ENCODE measurements at regions not wholly inside any gene's neighbourhood (a gene's known extent, or its start where the extent isn't known, plus 50 kb on each side); places are given as distances from the start of the nearest gene placed in this dataset.

DNA sequence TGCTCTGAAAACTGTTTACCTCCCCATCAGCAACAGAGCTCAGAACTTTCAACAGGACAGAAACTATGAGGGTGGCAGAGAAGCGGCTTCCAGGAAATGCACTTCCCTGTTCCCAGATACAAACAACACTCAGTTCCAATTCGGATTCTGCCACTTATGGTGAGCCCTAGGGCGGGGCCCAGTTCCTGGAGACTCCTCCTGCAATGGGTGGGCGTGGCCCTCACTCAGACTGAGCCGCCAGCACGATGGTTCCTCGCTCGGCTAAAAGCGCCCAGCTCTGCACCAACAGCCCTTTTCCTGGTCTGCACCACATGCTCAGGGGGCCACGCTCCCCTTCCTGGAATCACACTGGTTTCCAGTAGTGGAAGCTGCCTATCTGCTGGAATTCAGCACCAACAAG is 314.1 kb downstream of the CTTN start:
- intact Hi-C loops (cut with micrococcal nuclease): no loop called here
- H3K36me3 Mint-ChIP-seq (ENCODE audit: low read depth): no peaks in the 10 kb centered on the region
- no peak overlapping the region for H3K27ac Mint-ChIP-seq
- H3K9me3 Mint-ChIP-seq: no peaks in the 10 kb centered on the region
- H3K27me3 Mint-ChIP-seq: peaks cover 31% of the 10 kb centered on the region
- no peak overlapping the region for H3K4me3 Mint-ChIP-seq
- H3K4me1 Mint-ChIP-seq (ENCODE audit: low read depth): no peaks in the 10 kb centered on the region

DNA sequence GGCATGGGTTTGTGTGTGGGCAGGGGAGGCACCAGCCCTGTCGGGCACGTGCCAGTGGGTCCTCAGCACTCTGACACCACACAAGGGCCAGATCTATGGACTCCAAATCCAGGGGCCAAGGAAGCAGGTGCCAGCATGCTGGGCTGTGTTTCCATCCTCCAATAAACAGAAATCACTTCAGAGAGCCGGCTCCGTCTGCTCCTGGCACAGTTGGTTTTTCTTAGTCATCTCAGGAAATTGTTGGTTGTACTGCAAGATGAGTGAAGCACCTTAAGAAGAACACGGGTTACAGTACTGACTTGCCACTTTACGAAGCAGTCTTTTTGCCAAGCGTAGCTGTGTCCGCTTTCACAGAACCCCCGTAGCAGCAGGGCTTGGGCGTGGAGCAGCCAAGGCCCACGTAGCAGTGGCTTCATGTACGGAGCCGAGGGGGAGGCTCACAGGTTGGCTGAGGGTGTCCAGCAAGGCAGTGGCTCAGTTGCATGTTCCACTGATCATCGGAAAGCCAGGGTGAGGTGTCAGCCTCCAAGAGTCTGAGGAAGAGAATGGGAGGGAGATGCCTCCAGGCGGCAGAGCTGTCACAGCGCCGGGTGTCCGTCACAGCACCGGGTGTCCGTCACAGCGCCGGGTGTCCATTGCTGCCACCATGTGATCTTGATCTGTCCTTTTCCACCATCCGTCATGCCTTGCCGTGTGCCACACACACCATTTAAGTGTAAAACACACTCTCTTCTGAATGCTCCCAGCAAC is 314.9 kb downstream of the CTTN start:
- peaks cover 35% of the 10 kb centered on the region for H3K27me3 Mint-ChIP-seq
- H3K9me3 Mint-ChIP-seq: no peaks in the 10 kb centered on the region
- H3K4me1 Mint-ChIP-seq (ENCODE audit: low read depth): no peaks in the 10 kb centered on the region
- no peak overlapping the region for H3K4me3 Mint-ChIP-seq
- no peaks in the 10 kb centered on the region for H3K36me3 Mint-ChIP-seq (ENCODE audit: low read depth)
- H3K27ac Mint-ChIP-seq: no peak overlapping the region
- intact Hi-C loops (cut with micrococcal nuclease): no loop called here

DNA sequence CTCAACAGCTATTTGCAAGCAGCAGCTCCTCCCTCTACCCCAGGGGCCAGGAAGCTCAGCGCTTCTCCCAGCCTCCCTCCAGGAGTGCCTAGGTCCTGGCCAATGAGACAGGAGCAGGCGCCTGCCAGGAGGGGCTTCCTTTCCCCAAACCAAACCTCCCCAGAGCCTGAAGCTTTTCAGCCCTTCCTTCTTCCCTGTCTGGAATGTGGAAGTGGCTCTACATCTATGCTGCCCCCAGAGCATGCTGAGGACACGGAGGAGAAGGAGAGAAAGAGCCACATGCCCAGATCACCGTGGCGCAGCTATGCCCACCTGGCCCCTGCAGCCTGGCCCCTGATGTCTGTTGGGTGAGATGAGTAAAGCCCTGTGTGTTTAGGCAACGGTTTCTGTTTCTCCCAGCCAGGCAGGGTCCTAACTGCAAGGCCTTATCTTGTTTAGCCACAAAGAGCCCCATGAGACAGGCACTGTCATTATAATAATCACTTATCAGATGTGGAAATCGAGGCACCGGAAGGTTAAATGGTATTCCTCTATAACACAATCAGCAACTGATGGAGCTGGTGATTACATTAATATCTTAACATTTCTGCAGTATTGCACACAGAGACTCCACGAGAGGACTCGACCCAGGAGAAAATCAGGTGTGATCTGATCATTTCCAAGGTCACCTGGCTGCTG is 315.8 kb downstream of the CTTN start:
- intact Hi-C loops (cut with micrococcal nuclease): no loop called here
- H3K27ac Mint-ChIP-seq: no peak overlapping the region
- no peak overlapping the region for H3K4me3 Mint-ChIP-seq
- no peaks in the 10 kb centered on the region for H3K9me3 Mint-ChIP-seq
- H3K27me3 Mint-ChIP-seq: peaks cover 39% of the 10 kb centered on the region
- no peaks in the 10 kb centered on the region for H3K4me1 Mint-ChIP-seq (ENCODE audit: low read depth)
- no peaks in the 10 kb centered on the region for H3K36me3 Mint-ChIP-seq (ENCODE audit: low read depth)

DNA sequence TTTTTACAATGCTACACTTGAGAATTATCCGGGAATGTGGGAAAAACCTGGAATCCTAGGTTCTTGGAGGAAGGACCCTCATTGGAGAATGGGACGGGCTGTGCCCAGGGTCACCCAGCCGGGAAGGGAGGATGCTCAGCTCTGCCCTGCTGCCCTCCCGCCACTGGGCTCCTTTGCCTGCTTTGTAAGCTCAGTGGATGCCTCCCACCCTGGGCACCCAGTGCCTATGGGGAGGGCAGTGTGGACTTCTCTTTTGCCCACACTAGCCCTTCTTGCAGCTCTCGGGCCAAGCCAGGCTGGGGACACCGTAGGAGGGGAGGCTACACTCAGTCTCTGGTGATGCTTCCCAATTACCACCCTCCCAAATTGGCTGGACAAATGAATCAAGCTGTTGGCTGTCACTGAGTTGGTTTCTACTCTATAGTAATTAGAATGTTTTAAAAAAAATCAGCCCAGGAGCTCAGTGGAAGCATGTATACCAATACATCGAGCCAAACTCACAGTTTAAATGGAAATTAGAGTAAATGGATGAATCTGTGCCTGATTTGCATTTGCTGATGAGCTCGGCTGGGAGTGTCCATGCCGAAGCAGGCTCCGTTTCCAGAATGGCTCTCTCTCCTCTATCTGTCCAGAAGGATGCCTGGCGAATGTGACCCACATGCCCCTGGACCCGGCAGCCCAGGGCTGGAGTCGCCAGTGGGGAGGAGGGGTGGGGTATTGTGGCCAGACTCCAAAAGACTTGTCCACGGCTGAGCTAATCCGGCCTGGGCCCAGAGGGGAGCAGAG is 317.0 kb downstream of the CTTN start:
- peaks cover 32% of the 10 kb centered on the region for H3K27me3 Mint-ChIP-seq
- no peaks in the 10 kb centered on the region for H3K36me3 Mint-ChIP-seq (ENCODE audit: low read depth)
- no peak overlapping the region for H3K27ac Mint-ChIP-seq
- H3K9me3 Mint-ChIP-seq: no peaks in the 10 kb centered on the region
- H3K4me1 Mint-ChIP-seq (ENCODE audit: low read depth): no peaks in the 10 kb centered on the region
- no peak overlapping the region for H3K4me3 Mint-ChIP-seq
- intact Hi-C loops (cut with micrococcal nuclease): no loop called here

DNA sequence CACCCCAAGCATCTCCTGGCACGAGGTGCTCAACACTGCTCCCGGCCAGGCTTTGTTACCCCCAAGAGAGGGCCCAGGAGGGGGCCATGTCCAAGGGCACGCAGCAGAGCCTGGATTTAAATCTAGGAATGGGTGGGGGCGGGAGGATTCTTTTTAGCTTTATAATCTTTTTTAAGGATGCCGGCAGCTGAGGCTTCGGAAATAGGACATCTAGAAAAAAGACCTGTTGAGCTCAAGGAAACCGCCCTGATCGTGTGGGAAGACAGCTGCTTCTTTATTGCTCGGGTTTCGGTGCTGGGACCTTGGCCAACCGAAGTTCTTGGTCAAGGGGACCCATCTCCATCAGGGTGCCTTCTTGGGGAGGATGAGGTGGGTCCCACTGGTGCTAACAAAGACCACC is 317.9 kb downstream of the CTTN start:
- Mint-ChIP-seq H3K36me3 (ENCODE audit: low read depth) (no peaks in the 10 kb centered on the region), H3K4me1 (ENCODE audit: low read depth) (no peaks in the 10 kb centered on the region), H3K4me3 (no peak overlapping the region), H3K9me3 (no peaks in the 10 kb centered on the region), H3K27ac (no peak overlapping the region), H3K27me3 (peaks cover 27% of the 10 kb centered on the region)
- intact Hi-C loops (cut with micrococcal nuclease): no loop called here

DNA sequence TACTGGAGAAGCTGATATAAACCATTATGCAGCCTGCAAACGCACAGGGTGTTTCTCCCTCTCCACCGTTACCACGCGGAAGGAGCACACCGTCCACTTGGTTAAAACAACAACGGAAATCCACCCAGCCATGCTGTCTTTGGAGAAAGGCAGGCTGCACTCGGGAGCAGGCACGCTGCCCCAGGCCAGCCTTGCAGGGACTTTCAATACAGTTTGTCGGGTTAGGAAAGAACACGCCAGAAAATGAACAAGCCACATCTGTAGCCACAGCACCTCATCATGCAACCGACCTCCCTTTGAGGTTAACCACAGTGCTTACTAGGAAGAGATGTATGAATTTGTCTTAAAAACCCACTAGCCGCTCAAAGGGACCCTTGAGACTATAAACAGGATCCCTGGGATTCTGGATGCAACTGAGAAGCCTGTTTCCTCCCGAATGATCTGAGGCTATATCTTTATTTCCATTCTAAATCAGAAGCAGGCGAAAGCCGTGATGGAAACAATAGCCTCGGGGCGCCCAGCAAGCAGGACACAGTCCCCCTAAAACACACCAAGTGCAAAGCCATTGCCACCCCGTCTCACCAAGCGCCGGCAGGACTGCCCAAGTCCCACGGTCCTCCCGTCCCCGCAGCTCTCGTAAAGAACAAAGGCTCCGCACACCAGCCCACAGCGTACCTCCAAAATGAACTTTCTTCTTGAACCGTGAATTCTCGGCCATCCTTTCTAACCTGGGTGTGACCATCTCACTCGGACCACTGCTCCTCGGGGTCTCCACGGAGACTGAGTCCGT is 318.9 kb downstream of the CTTN start:
- no peak overlapping the region for H3K4me3 Mint-ChIP-seq
- H3K36me3 Mint-ChIP-seq (ENCODE audit: low read depth): no peaks in the 10 kb centered on the region
- H3K27ac Mint-ChIP-seq: no peak overlapping the region
- intact Hi-C loops (cut with micrococcal nuclease): no loop called here
- H3K9me3 Mint-ChIP-seq: no peaks in the 10 kb centered on the region
- H3K4me1 Mint-ChIP-seq (ENCODE audit: low read depth): no peaks in the 10 kb centered on the region
- peaks cover 21% of the 10 kb centered on the region for H3K27me3 Mint-ChIP-seq

DNA sequence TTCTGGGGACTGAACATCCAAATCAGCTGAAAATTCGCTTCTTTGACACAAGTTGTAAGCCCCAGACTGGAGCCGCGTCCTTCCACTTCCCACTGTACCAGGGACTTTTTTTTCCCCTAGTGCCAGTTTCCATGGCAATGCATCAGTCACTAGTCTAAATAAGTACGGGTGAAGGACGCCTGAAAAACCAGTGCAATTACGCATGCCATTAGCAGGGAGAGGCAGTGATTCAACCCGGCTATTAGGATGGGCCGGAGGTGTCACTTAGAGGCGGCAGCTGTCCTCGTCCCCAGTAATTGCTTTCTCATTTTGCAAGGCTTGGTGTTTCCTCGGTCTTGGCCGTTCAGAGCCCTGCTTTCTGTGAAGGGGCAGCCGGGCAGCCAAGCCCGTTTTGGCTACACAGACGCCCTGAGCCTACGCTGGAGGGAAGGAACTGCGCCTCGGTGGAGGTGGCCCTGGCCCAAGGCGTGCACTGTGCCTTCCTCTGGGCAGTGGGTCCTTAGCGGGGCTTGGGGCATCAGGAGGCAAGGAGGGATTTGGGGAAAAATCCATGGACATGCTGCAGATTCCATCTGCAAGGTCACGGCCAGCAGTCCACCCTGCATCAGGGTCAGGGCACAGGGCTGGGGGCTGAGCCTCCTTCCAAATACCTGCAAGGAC is 319.7 kb downstream of the CTTN start:
- H3K9me3 Mint-ChIP-seq: no peaks in the 10 kb centered on the region
- no peaks in the 10 kb centered on the region for H3K36me3 Mint-ChIP-seq (ENCODE audit: low read depth)
- no peak overlapping the region for H3K27ac Mint-ChIP-seq
- no peaks in the 10 kb centered on the region for H3K4me1 Mint-ChIP-seq (ENCODE audit: low read depth)
- intact Hi-C loops (cut with micrococcal nuclease): no loop called here
- no peak overlapping the region for H3K4me3 Mint-ChIP-seq
- H3K27me3 Mint-ChIP-seq: peaks cover 19% of the 10 kb centered on the region

DNA sequence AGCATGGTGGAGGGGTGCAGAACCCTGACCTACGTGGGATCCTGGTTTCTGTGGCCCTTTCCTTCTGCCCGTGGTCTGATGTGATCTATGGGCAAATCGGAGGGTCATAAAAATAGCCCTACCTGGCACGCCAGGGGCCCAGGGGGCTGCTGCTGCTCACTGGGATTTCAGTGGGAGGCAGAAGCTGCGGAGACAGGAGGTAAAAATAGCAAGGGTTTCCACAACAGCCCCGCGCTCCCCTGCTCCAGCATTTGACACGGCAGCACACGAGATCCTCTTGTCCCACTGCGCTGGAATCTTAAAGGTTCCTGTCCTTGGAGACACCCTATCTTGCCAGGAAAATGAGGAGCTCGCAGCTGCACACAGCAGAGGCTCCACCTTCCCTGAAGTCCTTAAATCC is 321.2 kb downstream of the CTTN start:
- H3K4me3 Mint-ChIP-seq: no peak overlapping the region
- no peaks in the 10 kb centered on the region for H3K36me3 Mint-ChIP-seq (ENCODE audit: low read depth)
- no peaks in the 10 kb centered on the region for H3K4me1 Mint-ChIP-seq (ENCODE audit: low read depth)
- H3K27me3 Mint-ChIP-seq: peaks cover 22% of the 10 kb centered on the region
- H3K27ac Mint-ChIP-seq: no peak overlapping the region
- intact Hi-C loops (cut with micrococcal nuclease): no loop called here
- H3K9me3 Mint-ChIP-seq: no peaks in the 10 kb centered on the region

DNA sequence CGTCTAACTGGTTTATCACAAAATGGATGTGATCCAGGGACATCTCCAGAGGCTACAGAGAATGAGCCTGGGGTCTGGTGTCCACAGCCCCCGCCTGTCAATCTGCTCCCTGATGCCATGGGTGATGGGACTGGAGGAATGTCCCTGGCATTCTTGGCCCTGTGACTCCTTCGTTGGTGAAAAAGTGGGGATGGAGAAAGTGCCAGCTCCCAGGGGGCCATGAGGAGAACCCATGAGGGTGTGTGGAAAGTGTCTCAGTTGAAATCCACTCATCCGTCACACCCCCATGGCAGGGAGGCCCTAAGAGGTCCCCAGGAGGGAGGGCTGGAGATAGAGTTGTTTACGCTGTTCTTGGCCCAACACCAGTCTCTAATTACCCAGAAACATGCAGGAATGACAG is 322.0 kb downstream of the CTTN start:
- intact Hi-C loops (cut with micrococcal nuclease): no loop called here
- Mint-ChIP-seq H3K27me3 (peaks cover 23% of the 10 kb centered on the region), H3K9me3 (no peaks in the 10 kb centered on the region), H3K4me1 (ENCODE audit: low read depth) (no peaks in the 10 kb centered on the region), H3K27ac (no peak overlapping the region), H3K4me3 (no peak overlapping the region), H3K36me3 (ENCODE audit: low read depth) (no peaks in the 10 kb centered on the region)

DNA sequence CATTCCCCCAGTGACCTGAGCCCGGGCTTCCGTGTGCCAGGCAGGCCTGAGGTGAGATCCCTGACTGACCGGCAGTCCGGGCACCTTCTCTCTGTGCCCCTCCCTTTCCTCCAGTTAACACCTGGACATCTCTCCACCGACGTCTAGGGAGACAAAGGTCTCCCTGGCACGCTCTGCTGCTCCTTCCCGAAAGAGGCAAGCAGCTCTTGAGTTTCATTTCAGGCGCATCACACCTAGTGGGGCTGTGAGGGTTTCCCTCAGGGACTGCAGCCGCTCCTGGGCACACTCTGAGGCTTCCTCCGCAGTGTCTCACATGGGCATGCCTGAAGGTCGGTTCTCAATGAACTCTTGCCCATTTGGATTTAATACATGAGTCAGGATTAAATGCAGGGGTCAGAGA is 322.7 kb downstream of the CTTN start:
- no peak overlapping the region for H3K4me3 Mint-ChIP-seq
- no peaks in the 10 kb centered on the region for H3K9me3 Mint-ChIP-seq
- no peaks in the 10 kb centered on the region for H3K36me3 Mint-ChIP-seq (ENCODE audit: low read depth)
- peaks cover 23% of the 10 kb centered on the region for H3K27me3 Mint-ChIP-seq
- no peaks in the 10 kb centered on the region for H3K4me1 Mint-ChIP-seq (ENCODE audit: low read depth)
- intact Hi-C loops (cut with micrococcal nuclease): no loop called here
- no peak overlapping the region for H3K27ac Mint-ChIP-seq

DNA sequence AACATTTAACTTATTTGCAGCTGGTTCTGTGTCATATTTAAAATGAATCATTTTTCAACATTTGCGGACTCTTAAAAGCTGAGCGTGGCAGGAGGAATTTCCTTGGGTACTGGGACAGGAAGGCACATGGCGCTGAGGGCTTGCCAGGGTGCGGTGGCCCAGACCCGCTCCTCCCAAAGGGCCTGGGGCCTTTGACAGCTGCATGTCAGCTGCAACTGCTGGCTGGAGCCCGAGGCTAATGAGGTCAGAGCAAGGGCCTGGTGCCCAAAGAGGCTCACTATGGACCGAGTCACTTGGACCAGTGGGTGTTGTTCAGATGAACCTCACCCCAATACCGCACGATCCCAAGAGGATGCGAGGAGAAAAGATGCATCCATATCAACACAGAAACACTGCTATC is 326.9 kb downstream of the CTTN start:
- Mint-ChIP-seq H3K9me3 (no peaks in the 10 kb centered on the region), H3K36me3 (ENCODE audit: low read depth) (no peaks in the 10 kb centered on the region), H3K4me3 (no peak overlapping the region), H3K27me3 (peaks cover 5% of the 10 kb centered on the region), H3K27ac (no peak overlapping the region), H3K4me1 (ENCODE audit: low read depth) (no peaks in the 10 kb centered on the region)
- intact Hi-C loops (cut with micrococcal nuclease): no loop called here

DNA sequence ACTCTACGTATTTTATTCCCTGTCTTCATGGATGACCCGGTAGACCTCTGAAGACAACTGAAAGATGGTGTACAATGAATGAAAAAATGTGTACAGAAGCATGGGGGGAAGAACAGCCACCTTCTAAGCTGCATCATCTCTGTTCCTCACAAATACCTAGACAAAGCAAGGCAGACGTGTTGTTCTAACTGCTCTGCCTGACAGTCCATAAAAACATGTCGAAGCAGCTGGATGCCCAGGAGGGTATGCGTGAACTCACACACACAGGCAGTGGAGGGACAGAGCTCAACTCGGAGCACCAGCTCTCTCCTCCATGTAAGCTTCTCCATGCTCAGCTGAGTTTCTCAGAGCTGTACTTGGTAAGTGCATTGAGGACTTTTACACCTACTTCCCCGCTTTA is 327.4 kb downstream of the CTTN start:
- no peaks in the 10 kb centered on the region for H3K36me3 Mint-ChIP-seq (ENCODE audit: low read depth)
- H3K27ac Mint-ChIP-seq: no peak overlapping the region
- peaks cover 5% of the 10 kb centered on the region for H3K27me3 Mint-ChIP-seq
- H3K4me3 Mint-ChIP-seq: no peak overlapping the region
- intact Hi-C loops (cut with micrococcal nuclease): no loop called here
- H3K4me1 Mint-ChIP-seq (ENCODE audit: low read depth): no peaks in the 10 kb centered on the region
- H3K9me3 Mint-ChIP-seq: no peaks in the 10 kb centered on the region

DNA sequence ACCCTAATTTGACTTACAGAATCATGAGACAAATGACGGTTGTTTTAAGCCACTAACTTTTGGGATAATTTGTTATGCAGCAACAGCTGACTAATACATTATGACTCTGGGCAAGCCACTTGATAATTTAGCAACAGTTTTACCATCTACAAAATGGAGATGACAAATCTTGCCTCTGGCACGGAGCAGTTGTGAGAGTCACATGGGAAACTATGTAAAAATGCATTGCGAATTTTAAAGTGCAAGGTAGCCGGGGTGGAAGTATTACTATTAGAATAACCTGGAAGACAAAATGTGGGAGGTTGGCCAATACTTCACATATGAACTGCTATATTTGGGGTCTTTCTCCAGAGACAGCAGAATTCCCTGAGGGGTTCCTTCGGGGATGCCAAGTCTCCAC is 328.7 kb downstream of the CTTN start:
- no peaks in the 10 kb centered on the region for H3K36me3 Mint-ChIP-seq (ENCODE audit: low read depth)
- H3K27ac Mint-ChIP-seq: no peak overlapping the region
- intact Hi-C loops (cut with micrococcal nuclease): no loop called here
- no peaks in the 10 kb centered on the region for H3K4me1 Mint-ChIP-seq (ENCODE audit: low read depth)
- peaks cover 5% of the 10 kb centered on the region for H3K27me3 Mint-ChIP-seq
- no peak overlapping the region for H3K4me3 Mint-ChIP-seq
- no peaks in the 10 kb centered on the region for H3K9me3 Mint-ChIP-seq
